Motor neuron (in vitro differentiated cells): ENCODE measurements at regions not wholly inside any gene's neighbourhood (a gene's known extent, or its start where the extent isn't known, plus 50 kb on each side); places are given as distances from the start of the nearest gene placed in this dataset.
A peak's percentile ranks its signal among the peaks of the same experiment; 100 is the strongest.

Experiments
- ATAC-seq, 8 experiments: fragments of 200-7000 bp; cut with Tn5 transposase; replicated peaks in 6 of 8; 2 replicates each; pipeline ENCODE4 v1.8.0; 2021; ENCODE audit warnings: mild to moderate bottlenecking in 8 of 8, moderate library complexity in 8 of 8
- H3K27ac ChIP-seq, 2 donors: fragments of 250-450 bp; sonication (Bioruptor Pico); 2 replicates each; pipeline ENCODE4 v1.9.0; 2021; ENCODE audit warnings: antibody characterized with exemption in 2 of 2, mild to moderate bottlenecking in 2 of 2, moderate library complexity in 1 of 2
- H3K4me1 ChIP-seq, 2 donors: fragments of 250-450 bp; sonication (Bioruptor Pico); replicated peaks in 1 of 2; 2 replicates each; pipeline ENCODE4 v1.6.1; 2021; ENCODE audit warnings: antibody characterized with exemption in 2 of 2, mild to moderate bottlenecking in 2 of 2, moderate library complexity in 1 of 2
- H3K4me3 ChIP-seq, 5 donors: fragments of 250-450 bp; sonication (Bioruptor Pico); 2 replicates each; pipeline ENCODE4 v1.9.0; 2021; ENCODE audit warnings: antibody characterized with exemption in 5 of 5, mild to moderate bottlenecking in 5 of 5, moderate library complexity in 4 of 5
- WGBS, 10 experiments: fragments of 450-650 bp; shearing (Covaris generic); methylation state at CpG; one replicate each; pipeline ENCODE4 v1.0.0; 2022; 5-methylcytosine and 5-hydroxymethylcytosine counted together
- in situ Hi-C, 9 experiments: fragments of 400-800 bp; cut with MboI; loops; one replicate each; pipeline ENCODE4 v1.15.0; 2021; ENCODE audit warnings: low sequenced_read_pairs in 9 of 9, low pct_unique_long_range_greater_than_20kb in 2 of 9; ENCODE audit not compliant: unreplicated experiment in 9 of 9

GRCh38 chr14:82414853-82415539 is 881.3 kb upstream of the SEL1L start:
- in situ Hi-C loops, result no loop called here
- 0 to 91% (median 75%) methylated on average over 1 of the region's 1 CpG; no CpG with 5 or more reads in 1 of the 10 experiments for WGBS, 10 experiments
- Histone ChIP-seq H3K4me1 (peaks cover 0 to 4% of the 10 kb centered on the region in 2 donors), H3K4me3 (no peak overlapping the region), H3K27ac (no peak overlapping the region)
- no peak for ATAC-seq

- in situ Hi-C loops, result no loop called here
- no peak for ATAC-seq
These were observed 886.3 kb upstream of the SEL1L start for GRCh38 chr14:82419933-82420332.

GRCh38 chr14:82420871-82421270 is 887.2 kb upstream of the SEL1L start:
- 0 to 100% (median 69%) methylated on average over 2 to 5 of the region's 5 CpGs; no CpG with 5 or more reads in 2 of the 10 experiments for WGBS, 10 experiments
- H3K27ac ChIP-seq, result no peak overlapping the region
- in situ Hi-C loops, result no loop called here
- ATAC-seq, result no peak
- H3K4me3 ChIP-seq, result no peak overlapping the region
- H3K4me1 ChIP-seq, result no peaks in the 10 kb centered on the region

More at GRCh38 chr14:82419933-82420332, 886.3 kb upstream of the SEL1L start:
- H3K4me1 ChIP-seq, result no peaks in the 10 kb centered on the region
- H3K27ac ChIP-seq, result no peak overlapping the region
- no peak overlapping the region for H3K4me3 ChIP-seq
- WGBS, 10 experiments, result 0 to 100% (median 71%) methylated on average over 1 to 2 of the region's 2 CpGs; no CpG with 5 or more reads in 5 of the 10 experiments

GRCh38 chr14:82421286-82421685 is 887.6 kb upstream of the SEL1L start:
- 0 to 89% (median 35%) methylated on average over 2 to 4 of the region's 4 CpGs; no CpG with 5 or more reads in 2 of the 10 experiments for WGBS, 10 experiments
- Histone ChIP-seq H3K4me1 (no peaks in the 10 kb centered on the region), H3K27ac (no peak overlapping the region), H3K4me3 (no peak overlapping the region)
- in situ Hi-C loops, result no loop called here
- ATAC-seq, result no peak

- no peak overlapping the region for H3K27ac ChIP-seq
- H3K4me1 ChIP-seq, result peaks cover 0 to 3% of the 10 kb centered on the region in 2 donors
- in situ Hi-C loops, result no loop called here
- no peak overlapping the region for H3K4me3 ChIP-seq
- 0 to 100% (median 57%) methylated on average over 1 of the region's 1 CpG; no CpG with 5 or more reads in 3 of the 10 experiments for WGBS, 10 experiments
- no peak for ATAC-seq
These were observed 888.6 kb upstream of the SEL1L start for GRCh38 chr14:82422230-82422629.

- WGBS, 10 experiments, result 0 to 100% (median 67%) methylated on average over 1 of the region's 1 CpG; no CpG with 5 or more reads in 1 of the 10 experiments
- Histone ChIP-seq H3K4me3 (no peak overlapping the region), H3K4me1 (peaks cover 0 to 3% of the 10 kb centered on the region in 2 donors), H3K27ac (no peak overlapping the region)
- ATAC-seq, result no peak
- in situ Hi-C loops, result no loop called here
These were observed 891.6 kb upstream of the SEL1L start for GRCh38 chr14:82425261-82425660.

- ATAC-seq, result peak in 1 of 8 experiments; percentile 33
- Histone ChIP-seq H3K4me3 (no peak overlapping the region), H3K27ac (no peak overlapping the region), H3K4me1 (peaks cover 22 to 24% of the 10 kb centered on the region in 2 donors)
- in situ Hi-C loops, result no loop called here
These were observed 897.4 kb upstream of the SEL1L start for GRCh38 chr14:82431031-82431430.

- Histone ChIP-seq H3K4me1 (peaks cover 19 to 24% of the 10 kb centered on the region in 2 donors), H3K27ac (peak overlapping the region; percentile 32 to 60), H3K4me3 (no peak overlapping the region)
- 10 to 63% (median 24%) methylated on average over 1 to 3 of the region's 3 CpGs; no CpG with 5 or more reads in 1 of the 10 experiments for WGBS, 10 experiments
- peak in 5 of 8 experiments; percentile 80 to 91 (median 86) for ATAC-seq
- in situ Hi-C loops, result no loop called here
These were observed 898.9 kb upstream of the SEL1L start for GRCh38 chr14:82432301-82433105.

- no peak overlapping the region for H3K4me3 ChIP-seq
- in situ Hi-C loops, result no loop called here
- no peak overlapping the region for H3K27ac ChIP-seq
- no peak for ATAC-seq
- peaks cover 0 to 5% of the 10 kb centered on the region in 2 donors for H3K4me1 ChIP-seq
- 0 to 100% (median 80%) methylated on average over 1 to 2 of the region's 2 CpGs; no CpG with 5 or more reads in 1 of the 10 experiments for WGBS, 10 experiments
These were observed 904.8 kb upstream of the SEL1L start for GRCh38 chr14:82438436-82438835.

- Histone ChIP-seq H3K4me3 (no peak overlapping the region), H3K27ac (no peak overlapping the region), H3K4me1 (peaks cover 4 to 12% of the 10 kb centered on the region in 2 donors)
- ATAC-seq, result no peak
- in situ Hi-C loops, result no loop called here
- WGBS, 10 experiments, result 0 to 100% (median 90%) methylated on average over 1 to 3 of the region's 3 CpGs
These were observed 907.6 kb upstream of the SEL1L start for GRCh38 chr14:82441270-82441669.

- peaks cover 47 to 60% of the 10 kb centered on the region in 2 donors for H3K4me1 ChIP-seq
- no peak overlapping the region for H3K4me3 ChIP-seq
- no peak overlapping the region for H3K27ac ChIP-seq
- ATAC-seq, result peak in 5 of 8 experiments; percentile 24 to 39 (median 25)
- in situ Hi-C loops, result no loop called here
- WGBS, 10 experiments, result 0 to 63% (median 39%) methylated on average over 1 to 5 of the region's 5 CpGs
These were observed 912.3 kb upstream of the SEL1L start for GRCh38 chr14:82445810-82446570.

- no peak overlapping the region for H3K4me3 ChIP-seq
- 0 to 60% (median 0%) methylated on average over 1 to 3 of the region's 3 CpGs; no CpG with 5 or more reads in 1 of the 10 experiments for WGBS, 10 experiments
- peak in 5 of 8 experiments; percentile 68 to 70 (median 69) for ATAC-seq
- in situ Hi-C loops, result no loop called here
- peak overlapping the region; percentile 16 to 31 for H3K27ac ChIP-seq
- H3K4me1 ChIP-seq, result peaks cover 47 to 61% of the 10 kb centered on the region in 2 donors
These were observed 913.9 kb upstream of the SEL1L start for GRCh38 chr14:82447586-82447985.
